DMS114 treated with DMSO at 0.1 percent for 48 hours (cell line): ENCODE measurements at regions not wholly inside any gene's neighbourhood (a gene's known extent, or its start where the extent isn't known, plus 50 kb on each side); places are given as distances from the start of the nearest gene placed in this dataset.
"Not testable (repeated sequence)": the region's sequence is repeated elsewhere in the genome, so short reads cannot be mapped to it uniquely, and the experiment has no call there.

ENCODE experiments used
- DNase-seq: peaks from one replicate; lab custom pipeline; 2025; ENCODE audit not compliant: unreplicated experiment; lab: John Stamatoyannopoulos, UW

GRCh38 chr3:152621006-152621868 is 213.7 kb upstream of the P2RY1 start:
- DNase-seq: no peak

GRCh38 chr3:152621967-152622810 is 212.7 kb upstream of the P2RY1 start:
- DNase-seq: no peak

- no peak for DNase-seq
These were observed 212.1 kb upstream of the P2RY1 start for GRCh38 chr3:152622811-152623167.

- no peak for DNase-seq
These were observed 211.5 kb upstream of the P2RY1 start for GRCh38 chr3:152623286-152623911.

GRCh38 chr3:152626226-152626625 is 208.7 kb upstream of the P2RY1 start:
- DNase-seq: no peak

GRCh38 chr3:152628496-152628895 is 206.4 kb upstream of the P2RY1 start:
- DNase-seq: no peak

- DNase-seq: no peak
These were observed 205.4 kb upstream of the P2RY1 start for GRCh38 chr3:152629363-152630122.

- no peak for DNase-seq
These were observed 199.5 kb upstream of the P2RY1 start for GRCh38 chr3:152635389-152635788.

- no peak for DNase-seq
These were observed 198.3 kb upstream of the P2RY1 start for GRCh38 chr3:152636651-152637050.

- no peak for DNase-seq
These were observed 196.7 kb upstream of the P2RY1 start for GRCh38 chr3:152638214-152638613.

GRCh38 chr3:152638707-152639450 is 196.1 kb upstream of the P2RY1 start:
- no peak for DNase-seq

GRCh38 chr3:152641198-152641597 is 193.7 kb upstream of the P2RY1 start:
- no peak for DNase-seq

GRCh38 chr3:152642658-152643057 is 192.3 kb upstream of the P2RY1 start:
- no peak for DNase-seq

- DNase-seq: no peak
These were observed 190.5 kb upstream of the P2RY1 start for GRCh38 chr3:152644478-152644877.

- no peak for DNase-seq
These were observed 188.9 kb upstream of the P2RY1 start for GRCh38 chr3:152646004-152646403.

- no peak for DNase-seq
These were observed 184.8 kb upstream of the P2RY1 start for GRCh38 chr3:152650177-152650576.

- DNase-seq: not testable (repeated sequence)
These were observed 184.0 kb upstream of the P2RY1 start for GRCh38 chr3:152650923-152651322.

- DNase-seq: no peak
These were observed 178.5 kb upstream of the P2RY1 start for GRCh38 chr3:152656214-152656971.

GRCh38 chr3:152656972-152657355 is 178.0 kb upstream of the P2RY1 start:
- no peak for DNase-seq
